Endodermal cell (in vitro differentiated cells): ENCODE measurements at regions not wholly inside any gene's neighbourhood (a gene's known extent, or its start where the extent isn't known, plus 50 kb on each side); places are given as distances from the start of the nearest gene placed in this dataset.
A peak's percentile ranks its signal among the peaks of the same experiment; 100 is the strongest.

Experiments used
- DNase-seq: peaks from one replicate; pipeline ENCODE4 v3.0.0-alpha.2; 2017
- H3K27ac ChIP-seq: 2 replicates; pipeline ENCODE4 v1.5.1; 2013; ENCODE audit warnings: mild to moderate bottlenecking, low read depth, low read length, moderate library complexity
- H3K27me3 ChIP-seq: 2 replicates; pipeline ENCODE4 v1.6.1; 2013; ENCODE audit warnings: mild to moderate bottlenecking, low read length, moderate library complexity; ENCODE audit not compliant: insufficient read depth, control insufficient read depth, poor library complexity, severe bottlenecking
- H3K36me3 ChIP-seq: 2 replicates; pipeline ENCODE4 v1.7.0; 2013; ENCODE audit warnings: mild to moderate bottlenecking, low read length, moderate library complexity; ENCODE audit not compliant: control insufficient read depth, insufficient read depth
- H3K4me1 ChIP-seq: one replicate; pipeline ENCODE4 v1.7.0; 2013; ENCODE audit warnings: low read length; ENCODE audit not compliant: control insufficient read depth, insufficient read depth
- H3K4me3 ChIP-seq: 2 replicates; pipeline ENCODE4 v1.5.1; 2013; ENCODE audit warnings: mild to moderate bottlenecking, low read length, moderate library complexity
- H3K9ac ChIP-seq: 2 replicates; pipeline ENCODE4 v1.6.1; 2013; ENCODE audit warnings: mild to moderate bottlenecking, low read length, moderate library complexity; ENCODE audit not compliant: poor library complexity, severe bottlenecking; ENCODE audit errors: extremely low read depth
- H3K9me3 ChIP-seq: 2 replicates; pipeline ENCODE4 v1.6.1; 2013; ENCODE audit warnings: mild to moderate bottlenecking, low read length, moderate library complexity; ENCODE audit not compliant: control insufficient read depth
- H3K27ac Mint-ChIP-seq: 2 replicates; pipeline ENCODE4 v1.8.0; 2020; ENCODE audit warnings: mixed read lengths
- H3K27me3 Mint-ChIP-seq: 2 replicates; pipeline ENCODE4 v1.8.0; 2021; ENCODE audit warnings: mild to moderate bottlenecking, mixed read lengths; ENCODE audit not compliant: insufficient read depth
- H3K36me3 Mint-ChIP-seq: 2 replicates; pipeline ENCODE4 v1.8.0; 2020; ENCODE audit warnings: low read depth, mixed read lengths
- H3K4me1 Mint-ChIP-seq: 2 replicates; pipeline ENCODE4 v1.8.0; 2020; ENCODE audit warnings: mixed read lengths
- H3K4me3 Mint-ChIP-seq: 2 replicates; pipeline ENCODE4 v1.8.0; 2020; ENCODE audit warnings: mild to moderate bottlenecking, moderate library complexity, mixed read lengths
- H3K9me3 Mint-ChIP-seq: 2 replicates; pipeline ENCODE4 v1.8.0; 2020; ENCODE audit warnings: mild to moderate bottlenecking, mixed read lengths
- WGBS, 2 experiments: methylation state at CpG; one replicate each; pipeline versions ENCODE4 v1.1.5 to v1.1.7; 2013; ENCODE audit warnings: missing lambda C conversion rate in 2 of 2, mixed read lengths in 1 of 2; ENCODE audit not compliant: insufficient coverage in 1 of 2, insufficient read length in 1 of 2; 5-methylcytosine and 5-hydroxymethylcytosine counted together
- TF ChIP-seq, protein P1 (sequence below): fragments of 200-600 bp; sonication (generic); conservative IDR thresholded peaks from 2 replicates; pipeline ENCODE4 v1.5.0; 2021; ENCODE audit warnings: antibody characterized with exemption, mild to moderate bottlenecking

DNA sequence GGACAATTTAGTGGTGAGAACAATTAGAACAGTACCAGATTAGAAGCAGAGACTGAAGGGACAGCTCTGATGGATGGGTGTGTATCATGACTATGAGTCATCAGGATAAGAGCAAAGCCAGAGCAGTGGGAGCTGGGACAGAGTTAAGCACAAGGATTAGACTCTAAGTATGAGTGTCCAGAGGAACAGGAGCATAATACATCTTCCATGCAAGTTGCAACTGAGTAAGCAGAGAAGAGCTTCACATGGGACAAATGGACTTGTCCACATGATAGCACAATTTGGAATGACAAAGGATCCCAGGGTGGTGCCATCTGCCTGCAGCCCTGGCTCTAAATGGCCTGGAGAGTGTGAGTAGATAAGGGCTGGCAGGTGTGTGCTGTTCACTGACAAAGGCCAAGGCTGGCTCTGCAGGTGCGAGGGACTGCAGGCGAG, 226.4 kb upstream of the CAND1 start:
- peaks cover 31% of the 10 kb centered on the region for H3K4me1 Mint-ChIP-seq
- Histone ChIP-seq H3K9ac (no peak overlapping the region), H3K27ac (no peak overlapping the region), H3K4me1 (peaks cover 42% of the 10 kb centered on the region), H3K9me3 (no peaks in the 10 kb centered on the region), H3K36me3 (no peaks in the 10 kb centered on the region), H3K27me3 (no peaks in the 10 kb centered on the region), H3K4me3 (no peak overlapping the region)
- H3K36me3 Mint-ChIP-seq: no peaks in the 10 kb centered on the region
- TF ChIP-seq, protein P1, sequence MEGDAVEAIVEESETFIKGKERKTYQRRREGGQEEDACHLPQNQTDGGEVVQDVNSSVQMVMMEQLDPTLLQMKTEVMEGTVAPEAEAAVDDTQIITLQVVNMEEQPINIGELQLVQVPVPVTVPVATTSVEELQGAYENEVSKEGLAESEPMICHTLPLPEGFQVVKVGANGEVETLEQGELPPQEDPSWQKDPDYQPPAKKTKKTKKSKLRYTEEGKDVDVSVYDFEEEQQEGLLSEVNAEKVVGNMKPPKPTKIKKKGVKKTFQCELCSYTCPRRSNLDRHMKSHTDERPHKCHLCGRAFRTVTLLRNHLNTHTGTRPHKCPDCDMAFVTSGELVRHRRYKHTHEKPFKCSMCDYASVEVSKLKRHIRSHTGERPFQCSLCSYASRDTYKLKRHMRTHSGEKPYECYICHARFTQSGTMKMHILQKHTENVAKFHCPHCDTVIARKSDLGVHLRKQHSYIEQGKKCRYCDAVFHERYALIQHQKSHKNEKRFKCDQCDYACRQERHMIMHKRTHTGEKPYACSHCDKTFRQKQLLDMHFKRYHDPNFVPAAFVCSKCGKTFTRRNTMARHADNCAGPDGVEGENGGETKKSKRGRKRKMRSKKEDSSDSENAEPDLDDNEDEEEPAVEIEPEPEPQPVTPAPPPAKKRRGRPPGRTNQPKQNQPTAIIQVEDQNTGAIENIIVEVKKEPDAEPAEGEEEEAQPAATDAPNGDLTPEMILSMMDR: no peak
- peak; percentile 82 for DNase-seq
- no peaks in the 10 kb centered on the region for H3K9me3 Mint-ChIP-seq
- H3K27ac Mint-ChIP-seq: peak overlapping the region; percentile 44
- H3K4me3 Mint-ChIP-seq: no peak overlapping the region
- 37 to 75% methylated on average over 2 of the region's 2 CpGs for WGBS, 2 experiments
- H3K27me3 Mint-ChIP-seq: peaks cover 1% of the 10 kb centered on the region

- Mint-ChIP-seq H3K9me3 (no peaks in the 10 kb centered on the region), H3K27me3 (peaks cover 1% of the 10 kb centered on the region), H3K36me3 (no peaks in the 10 kb centered on the region), H3K27ac (no peak overlapping the region), H3K4me3 (no peak overlapping the region), H3K4me1 (peaks cover 27% of the 10 kb centered on the region)
- 93% methylated on average over 1 of the region's 1 CpG; no CpG with 5 or more reads in 1 of the 2 experiments for WGBS, 2 experiments
- TF ChIP-seq, protein P1: no peak
- DNase-seq: no peak
- Histone ChIP-seq H3K27ac (no peak overlapping the region), H3K9me3 (peaks cover under 1% of the 10 kb centered on the region), H3K9ac (no peak overlapping the region), H3K36me3 (no peaks in the 10 kb centered on the region), H3K4me3 (no peak overlapping the region), H3K4me1 (peaks cover 42% of the 10 kb centered on the region), H3K27me3 (no peaks in the 10 kb centered on the region)
Measured at GRCh38 chr12:67043771-67044170, 225.4 kb upstream of the CAND1 start.

- WGBS, 2 experiments: 80 to 90% methylated on average over 3 to 5 of the region's 5 CpGs
- Histone ChIP-seq H3K4me3 (no peak overlapping the region), H3K27ac (no peak overlapping the region), H3K9me3 (peaks cover 6% of the 10 kb centered on the region), H3K4me1 (peaks cover 35% of the 10 kb centered on the region), H3K9ac (no peak overlapping the region), H3K36me3 (no peaks in the 10 kb centered on the region), H3K27me3 (no peaks in the 10 kb centered on the region)
- H3K27ac Mint-ChIP-seq: no peak overlapping the region
- H3K4me3 Mint-ChIP-seq: no peak overlapping the region
- H3K9me3 Mint-ChIP-seq: peaks cover 1% of the 10 kb centered on the region
- peaks cover 25% of the 10 kb centered on the region for H3K4me1 Mint-ChIP-seq
- no peaks in the 10 kb centered on the region for H3K36me3 Mint-ChIP-seq
- peaks cover under 1% of the 10 kb centered on the region for H3K27me3 Mint-ChIP-seq
- peak; percentile 62 for DNase-seq
- TF ChIP-seq, protein P1: no peak
Measured at GRCh38 chr12:67045650-67046049, 223.5 kb upstream of the CAND1 start.
